Colonic mucosa (tissue), 4 donors: ENCODE measurements at regions not wholly inside any gene's neighbourhood (a gene's known extent, or its start where the extent isn't known, plus 50 kb on each side); places are given as distances from the start of the nearest gene placed in this dataset.

Experiments used
- DNase-seq: peaks from one replicate; pipeline ENCODE4 v3.0.0-alpha.2; 2020
- H3K27ac ChIP-seq: fragments of 200-600 bp; one replicate; pipeline ENCODE4 v1.8.0; 2021
- H3K27me3 ChIP-seq: fragments of 200-600 bp; one replicate; pipeline ENCODE4 v1.8.0; 2021
- H3K36me3 ChIP-seq: fragments of 200-600 bp; one replicate; pipeline ENCODE4 v1.8.0; 2021
- H3K4me1 ChIP-seq: fragments of 200-600 bp; one replicate; pipeline ENCODE4 v1.8.0; 2021; ENCODE audit warnings: mild to moderate bottlenecking
- H3K4me3 ChIP-seq: fragments of 200-600 bp; one replicate; pipeline ENCODE4 v1.8.0; 2021
- H3K9ac ChIP-seq, 2 donors: one replicate each; pipeline ENCODE4 v1.7.0; 2013; ENCODE audit warnings: control low read depth in 2 of 2, low read depth in 2 of 2, low read length in 2 of 2
- H3K9me3 ChIP-seq: fragments of 200-600 bp; one replicate; pipeline ENCODE4 v1.8.0; 2021
- intact Hi-C: fragments of 100-400 bp; cut with DNase I; formaldehyde crosslinking; loops from one replicate; pipeline ENCODE4 v1.14.1; 2022
- TF ChIP-seq, protein P1 (sequence below): fragments of 200-600 bp; IDR thresholded peaks from one replicate; pipeline ENCODE4 v1.8.0; 2022; ENCODE audit warnings: antibody characterized with exemption, mild to moderate bottlenecking
- donor health status: healthy.
- donor health status: DM: no; HTN: no; CAD: no.
- donor health status: DM: no; HTN: no; CAD: no.

DNA sequence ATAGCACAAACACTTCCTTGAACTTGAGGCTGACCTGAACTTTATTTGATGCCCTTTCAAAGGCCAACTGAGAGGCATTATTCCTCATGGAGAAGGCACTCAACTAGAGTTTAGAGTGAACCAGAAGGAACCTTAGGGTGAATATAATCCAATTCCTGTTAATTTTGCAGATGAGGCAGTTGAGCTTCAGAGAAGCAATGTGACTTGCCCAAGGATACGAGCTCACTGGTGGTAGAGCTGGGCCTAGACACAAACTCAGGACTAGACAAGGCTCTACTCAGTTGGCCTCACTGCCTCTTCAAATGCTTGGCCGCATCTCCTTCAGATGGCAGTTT lies 172.7 kb upstream of the ADAMTS9 start:
- Histone ChIP-seq H3K4me1 (no peaks in the 10 kb centered on the region), H3K9me3 (no peaks in the 10 kb centered on the region), H3K4me3 (no peak overlapping the region), H3K27ac (no peak overlapping the region), H3K27me3 (no peaks in the 10 kb centered on the region), H3K36me3 (no peaks in the 10 kb centered on the region), H3K9ac (no peak overlapping the region)
- no peak for DNase-seq
- intact Hi-C loops, result no loop called here
- TF ChIP-seq, protein P1, sequence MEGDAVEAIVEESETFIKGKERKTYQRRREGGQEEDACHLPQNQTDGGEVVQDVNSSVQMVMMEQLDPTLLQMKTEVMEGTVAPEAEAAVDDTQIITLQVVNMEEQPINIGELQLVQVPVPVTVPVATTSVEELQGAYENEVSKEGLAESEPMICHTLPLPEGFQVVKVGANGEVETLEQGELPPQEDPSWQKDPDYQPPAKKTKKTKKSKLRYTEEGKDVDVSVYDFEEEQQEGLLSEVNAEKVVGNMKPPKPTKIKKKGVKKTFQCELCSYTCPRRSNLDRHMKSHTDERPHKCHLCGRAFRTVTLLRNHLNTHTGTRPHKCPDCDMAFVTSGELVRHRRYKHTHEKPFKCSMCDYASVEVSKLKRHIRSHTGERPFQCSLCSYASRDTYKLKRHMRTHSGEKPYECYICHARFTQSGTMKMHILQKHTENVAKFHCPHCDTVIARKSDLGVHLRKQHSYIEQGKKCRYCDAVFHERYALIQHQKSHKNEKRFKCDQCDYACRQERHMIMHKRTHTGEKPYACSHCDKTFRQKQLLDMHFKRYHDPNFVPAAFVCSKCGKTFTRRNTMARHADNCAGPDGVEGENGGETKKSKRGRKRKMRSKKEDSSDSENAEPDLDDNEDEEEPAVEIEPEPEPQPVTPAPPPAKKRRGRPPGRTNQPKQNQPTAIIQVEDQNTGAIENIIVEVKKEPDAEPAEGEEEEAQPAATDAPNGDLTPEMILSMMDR, result no peak

DNA sequence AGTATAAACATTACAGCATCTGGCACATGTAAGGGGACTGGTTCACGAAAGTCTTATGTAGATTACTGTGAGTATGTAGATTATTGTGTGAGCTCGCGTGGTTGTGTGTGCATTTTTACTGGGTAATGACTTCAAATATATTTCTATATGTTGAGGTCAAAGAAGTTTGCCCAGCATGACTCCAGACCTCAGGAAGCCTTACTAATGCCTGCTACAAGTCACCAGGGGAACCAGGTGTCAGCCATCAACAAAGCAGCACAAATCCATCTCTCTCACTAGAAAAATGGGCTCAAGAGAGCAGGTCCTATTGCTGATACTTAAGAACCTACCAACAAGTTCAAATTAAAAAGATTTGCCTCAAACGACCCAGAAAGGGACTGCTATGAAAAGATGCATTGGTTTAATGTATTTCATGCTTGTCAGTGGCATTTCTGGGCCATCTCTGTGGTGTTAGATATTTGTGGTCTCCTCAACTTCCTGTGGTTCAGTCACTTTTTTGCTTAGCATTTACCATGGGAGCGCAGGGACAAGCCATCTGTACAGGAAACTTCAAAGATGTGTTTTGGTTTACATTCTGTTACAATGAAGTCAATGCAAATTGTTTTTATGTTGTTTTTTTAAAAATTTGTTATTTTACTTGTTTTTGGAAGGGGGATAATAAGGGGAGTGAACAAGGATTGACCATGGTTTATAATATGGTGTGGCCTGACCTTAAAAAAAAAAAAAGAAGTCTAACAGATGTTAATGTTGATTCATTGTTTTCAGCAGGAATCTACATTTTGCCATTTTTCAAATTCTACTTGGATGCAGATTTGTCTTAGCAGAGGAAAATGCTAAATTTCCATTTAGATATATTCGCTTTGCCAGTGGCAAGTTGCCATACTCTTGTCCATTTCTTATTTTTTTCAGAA lies 172.1 kb upstream of the ADAMTS9 start:
- H3K4me3 ChIP-seq, result no peak overlapping the region
- DNase-seq, result no peak
- no peaks in the 10 kb centered on the region for H3K9me3 ChIP-seq
- intact Hi-C loops, result no loop called here
- H3K36me3 ChIP-seq, result no peaks in the 10 kb centered on the region
- no peak overlapping the region for H3K9ac ChIP-seq
- H3K4me1 ChIP-seq, result no peaks in the 10 kb centered on the region
- no peak overlapping the region for H3K27ac ChIP-seq
- H3K27me3 ChIP-seq, result no peaks in the 10 kb centered on the region
- TF ChIP-seq, protein P1, result no peak

DNA sequence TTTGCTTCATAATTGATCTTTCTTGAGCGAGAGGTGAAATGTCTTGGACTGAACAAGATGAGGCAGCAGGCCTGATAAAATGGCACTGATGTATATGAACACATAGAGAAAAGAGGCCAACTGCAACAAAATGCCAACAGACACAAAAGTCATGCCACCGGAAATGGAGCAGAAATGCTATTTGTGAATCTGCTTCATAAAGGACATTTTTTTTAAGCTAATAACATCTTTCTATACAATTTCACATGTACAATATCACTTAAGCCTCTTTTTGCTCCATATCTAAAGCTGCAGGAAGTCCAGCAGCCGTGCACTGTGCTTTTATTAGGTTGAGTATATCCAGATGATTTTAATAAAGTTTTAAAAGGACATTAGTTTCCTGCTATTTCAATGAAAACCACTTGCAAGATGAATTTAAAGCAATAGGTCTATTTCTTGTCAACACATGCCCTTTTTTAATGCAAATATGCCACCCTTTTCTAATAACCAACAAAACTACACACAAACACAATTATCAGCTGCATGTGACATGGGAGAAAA lies 169.2 kb upstream of the ADAMTS9 start:
- TF ChIP-seq, protein P1, result no peak
- DNase-seq, result no peak
- Histone ChIP-seq H3K9ac (no peak overlapping the region), H3K4me3 (no peak overlapping the region), H3K4me1 (no peaks in the 10 kb centered on the region), H3K27ac (no peak overlapping the region), H3K27me3 (no peaks in the 10 kb centered on the region), H3K36me3 (no peaks in the 10 kb centered on the region), H3K9me3 (no peaks in the 10 kb centered on the region)
- intact Hi-C loops, result no loop called here

DNA sequence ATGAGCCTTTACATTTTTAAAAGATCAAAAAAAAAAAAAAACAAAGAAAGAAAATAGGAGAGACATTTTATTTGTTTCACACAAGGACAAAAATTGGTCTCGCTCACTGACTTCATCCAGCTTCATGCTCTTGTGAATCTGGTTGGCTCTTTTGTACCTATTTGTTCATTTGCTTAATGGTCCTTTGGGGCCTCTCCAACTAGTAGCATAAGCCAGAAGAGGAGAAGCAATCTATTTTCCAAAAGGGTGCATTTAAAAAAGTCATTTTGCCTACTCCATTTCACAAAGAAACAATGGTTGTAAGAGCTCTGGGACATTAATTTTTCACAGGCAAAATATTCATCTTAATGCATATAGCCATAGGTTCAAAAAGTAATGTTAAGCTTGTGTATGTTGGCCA lies 168.3 kb upstream of the ADAMTS9 start:
- H3K36me3 ChIP-seq, result no peaks in the 10 kb centered on the region
- no peak overlapping the region for H3K9ac ChIP-seq
- H3K27ac ChIP-seq, result no peak overlapping the region
- DNase-seq, result no peak
- H3K27me3 ChIP-seq, result no peaks in the 10 kb centered on the region
- intact Hi-C loops, result no loop called here
- no peaks in the 10 kb centered on the region for H3K4me1 ChIP-seq
- H3K4me3 ChIP-seq, result no peak overlapping the region
- H3K9me3 ChIP-seq, result no peaks in the 10 kb centered on the region
- TF ChIP-seq, protein P1, result no peak

DNA sequence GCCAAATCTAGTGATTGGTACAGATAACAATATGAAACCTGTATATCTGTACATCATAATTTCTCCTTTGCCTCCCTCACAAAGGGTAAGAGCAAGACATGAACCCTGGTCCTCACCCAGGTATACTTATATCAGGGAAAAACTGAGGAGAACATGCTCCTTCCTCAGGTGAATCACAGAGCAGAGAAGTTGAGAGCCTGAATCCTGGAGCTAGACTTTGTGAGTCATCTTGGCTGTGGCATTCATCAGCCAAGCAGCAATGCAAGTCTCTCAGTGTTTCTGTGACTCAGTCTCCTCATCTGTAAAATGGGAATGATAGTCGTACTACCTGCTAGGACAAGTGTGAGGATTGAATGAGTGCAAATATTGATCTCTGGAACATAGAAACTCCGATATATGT lies 165.7 kb upstream of the ADAMTS9 start:
- no peak overlapping the region for H3K27ac ChIP-seq
- intact Hi-C loops, result no loop called here

More for the DNA sequence above, 165.7 kb upstream of the ADAMTS9 start:
- no peaks in the 10 kb centered on the region for H3K27me3 ChIP-seq
- TF ChIP-seq, protein P1, result no peak
- no peaks in the 10 kb centered on the region for H3K9me3 ChIP-seq
- H3K4me3 ChIP-seq, result no peak overlapping the region
- no peak for DNase-seq
- no peaks in the 10 kb centered on the region for H3K4me1 ChIP-seq
- H3K36me3 ChIP-seq, result no peaks in the 10 kb centered on the region
- no peak overlapping the region for H3K9ac ChIP-seq
